Glomerular endothelial cell (primary cell): ENCODE measurements at regions not wholly inside any gene's neighbourhood (a gene's known extent, or its start where the extent isn't known, plus 50 kb on each side); places are given as distances from the start of the nearest gene placed in this dataset.

Experiments
- DNase-seq: peaks from one replicate; pipeline ENCODE4 v3.0.0-alpha.2; 2011; ENCODE audit warnings: low read depth, low spot score; ENCODE audit errors: extremely low read depth

DNA sequence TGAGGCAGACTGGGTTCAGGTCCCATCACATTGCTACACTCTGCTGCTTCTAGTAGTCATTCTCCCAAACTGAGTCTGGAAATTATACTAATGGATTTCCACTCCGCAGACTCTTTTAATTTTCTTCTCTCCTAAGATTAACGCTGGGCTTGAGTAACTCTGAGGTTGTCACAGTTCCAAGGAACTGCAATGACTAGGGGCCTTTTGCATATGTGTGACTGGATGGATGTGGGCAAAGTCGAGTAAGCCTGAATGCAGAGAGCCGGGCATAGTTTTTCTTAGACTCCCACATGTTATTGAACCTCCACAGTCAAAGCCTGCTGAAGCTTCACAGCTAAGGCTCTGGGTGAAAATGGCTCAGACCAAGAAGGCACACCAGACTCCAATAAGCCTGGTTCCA, 160.9 kb upstream of the PROX1 start:
- DNase-seq, result no peak

DNA sequence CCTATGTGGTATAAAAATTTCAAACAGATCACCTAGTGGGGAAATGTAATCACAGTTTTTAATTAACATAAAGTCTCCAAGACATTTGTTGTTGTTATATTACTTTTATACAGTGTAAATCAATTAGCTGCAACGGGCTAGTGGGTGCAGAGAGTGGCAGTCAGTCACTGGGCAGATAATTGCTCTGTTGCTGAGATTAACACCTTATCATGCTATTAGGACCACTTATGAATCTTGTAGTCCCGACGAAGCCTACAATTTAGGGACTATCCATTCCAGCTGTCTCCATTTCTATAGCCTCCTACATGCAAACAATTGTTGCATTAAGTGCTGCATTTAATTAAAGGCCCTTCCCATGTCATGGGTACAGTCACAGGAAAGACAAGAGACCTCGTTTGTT, 158.9 kb upstream of the PROX1 start:
- no peak for DNase-seq

DNA sequence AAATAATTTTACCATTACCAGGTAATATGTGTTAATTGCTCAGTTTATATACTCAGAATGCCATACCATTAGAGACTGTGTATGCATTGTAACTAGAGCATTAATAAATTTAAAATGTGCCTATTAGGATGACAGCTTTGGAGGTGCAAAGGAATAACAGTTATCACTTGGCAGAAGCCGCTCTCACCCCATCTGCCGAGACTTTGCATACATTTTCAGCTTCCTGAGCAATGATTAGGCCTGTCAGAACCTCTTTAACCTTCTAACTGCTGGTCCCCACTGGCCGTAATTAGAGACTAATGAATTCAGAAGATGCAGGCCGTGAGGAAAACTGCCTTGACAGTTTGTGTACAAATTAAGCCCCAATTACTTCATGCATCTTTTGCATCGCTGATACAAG, 158.0 kb upstream of the PROX1 start:
- DNase-seq, result no peak

DNA sequence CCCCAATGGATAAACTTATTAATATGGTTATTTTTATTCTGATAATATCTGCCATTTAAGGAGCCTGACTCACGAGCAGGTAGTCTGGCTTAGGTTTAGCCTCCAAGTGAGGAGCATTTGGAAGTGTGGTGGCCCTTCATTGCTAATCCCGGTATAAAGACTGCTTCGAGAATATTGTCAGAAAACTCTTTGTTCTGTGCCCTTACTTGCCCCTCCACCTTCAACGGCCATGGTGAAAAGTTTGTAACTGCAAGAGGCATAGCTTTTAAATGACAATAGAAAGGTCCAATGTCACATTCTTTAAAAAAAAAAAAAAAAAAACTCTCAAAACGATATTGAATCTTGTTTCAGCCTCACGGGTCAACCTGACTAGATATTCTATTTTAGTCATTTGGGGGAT, 157.4 kb upstream of the PROX1 start:
- DNase-seq, result no peak

DNA sequence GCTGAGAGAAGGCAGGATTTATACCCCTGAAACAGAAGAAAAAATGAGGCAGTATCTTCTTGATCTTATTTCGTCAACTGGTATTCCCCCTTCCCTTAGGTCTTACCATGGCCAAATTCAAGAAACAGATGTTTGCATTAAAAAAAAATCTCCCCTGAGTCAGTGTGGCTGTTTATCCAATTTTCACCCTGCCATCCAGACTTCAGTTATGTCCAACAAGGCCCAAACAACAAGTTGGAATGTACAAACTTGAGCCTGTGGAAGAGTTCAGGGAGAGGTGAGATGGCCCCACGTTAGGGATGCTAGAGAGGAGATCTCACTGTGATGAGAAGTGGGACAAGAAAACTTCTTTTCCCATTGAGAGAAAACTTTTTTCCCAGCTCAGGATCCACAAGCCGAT, 147.2 kb upstream of the PROX1 start:
- no peak for DNase-seq

DNA sequence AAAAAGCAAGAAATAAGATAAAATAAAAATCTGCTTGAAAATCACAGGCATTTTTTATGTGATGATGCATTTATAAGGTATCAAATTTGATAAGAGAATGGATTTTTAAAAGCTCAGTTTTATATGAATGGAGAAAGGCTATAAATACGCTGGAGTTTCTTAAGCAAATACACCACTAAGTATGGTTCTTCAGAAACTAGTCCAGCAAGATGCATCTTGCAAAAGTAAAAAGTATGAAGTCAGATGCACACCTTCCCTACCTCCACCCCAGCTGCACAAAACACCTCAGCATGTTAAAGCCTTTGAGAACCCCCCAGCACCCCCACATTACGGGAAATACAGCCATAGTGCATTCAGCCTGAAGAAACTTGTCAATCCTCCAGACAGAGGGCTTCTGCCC, 143.1 kb upstream of the PROX1 start:
- no peak for DNase-seq

DNA sequence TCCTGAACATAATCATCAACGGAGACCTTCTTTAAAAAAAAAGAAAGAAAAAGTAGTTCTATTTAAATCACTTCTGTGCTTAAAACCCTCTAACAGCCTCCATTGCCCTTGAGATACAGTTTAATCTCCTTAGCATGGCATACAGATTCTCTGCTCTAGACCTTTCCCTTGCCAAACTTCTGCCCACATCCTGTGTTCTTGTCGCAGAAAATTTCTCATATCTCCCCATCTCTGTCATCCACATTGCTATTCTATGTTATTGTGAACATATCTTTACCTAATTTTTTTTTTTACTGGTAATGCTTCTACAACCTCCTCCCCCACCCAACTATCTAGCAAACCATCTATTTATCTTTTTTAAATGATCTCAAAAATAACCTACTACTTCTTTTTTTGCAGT, 135.7 kb upstream of the PROX1 start:
- no peak for DNase-seq

DNA sequence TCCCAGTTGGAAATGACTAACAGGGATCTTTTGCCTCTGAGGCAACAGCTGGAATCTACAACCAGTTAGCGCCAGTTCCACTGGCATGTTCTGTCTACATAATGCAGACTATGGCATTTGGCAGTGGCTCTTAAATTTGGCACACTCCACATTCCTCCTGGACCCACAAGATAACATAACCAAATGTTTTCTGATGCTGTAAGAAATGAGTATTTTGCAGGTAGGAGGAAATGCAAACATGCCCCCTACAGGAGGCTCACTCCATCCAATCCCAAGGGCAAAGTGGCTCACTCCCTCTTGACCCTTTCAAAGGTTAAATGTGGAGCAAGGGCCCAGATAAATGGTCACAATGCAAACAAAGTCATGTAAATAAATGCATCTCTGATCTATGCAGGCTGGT, 129.2 kb upstream of the PROX1 start:
- DNase-seq, result no peak

DNA sequence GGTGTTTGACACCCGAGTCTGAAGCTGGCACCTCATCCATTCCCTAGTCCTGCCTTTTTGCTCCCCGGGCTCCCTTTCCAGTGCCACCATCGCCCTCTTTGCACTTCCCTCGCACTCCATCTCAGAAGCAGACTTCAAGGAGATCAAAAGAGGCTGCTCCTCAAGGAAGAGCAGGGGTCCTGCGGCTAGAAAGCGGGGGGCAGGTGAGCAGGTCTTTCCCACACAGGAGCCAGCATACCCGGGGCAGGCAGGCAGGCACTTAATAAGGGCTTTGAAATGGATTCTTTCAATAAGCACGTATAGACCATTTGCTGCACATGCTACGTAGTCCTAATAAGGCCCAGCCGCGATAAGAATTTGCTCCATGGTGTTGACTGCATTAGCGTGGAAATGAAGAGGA, 125.9 kb upstream of the PROX1 start:
- no peak for DNase-seq

DNA sequence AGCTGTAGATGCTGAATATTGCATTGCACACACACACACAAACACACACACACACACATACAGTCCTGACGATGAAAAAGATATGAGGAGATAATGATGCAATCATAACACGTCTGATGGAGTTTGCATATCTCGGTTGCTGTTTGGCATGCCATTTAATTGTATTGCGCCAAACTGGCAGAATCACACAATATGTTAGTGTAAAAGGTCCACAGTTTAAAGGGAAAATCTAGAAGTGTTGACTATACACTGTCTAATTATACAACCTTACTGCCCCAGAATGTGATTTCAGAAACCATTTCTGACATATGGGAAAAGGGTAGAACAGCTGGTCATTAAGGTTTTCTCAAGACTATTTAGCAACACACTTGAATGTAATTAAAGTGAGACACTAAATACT, 123.7 kb upstream of the PROX1 start:
- no peak for DNase-seq

DNA sequence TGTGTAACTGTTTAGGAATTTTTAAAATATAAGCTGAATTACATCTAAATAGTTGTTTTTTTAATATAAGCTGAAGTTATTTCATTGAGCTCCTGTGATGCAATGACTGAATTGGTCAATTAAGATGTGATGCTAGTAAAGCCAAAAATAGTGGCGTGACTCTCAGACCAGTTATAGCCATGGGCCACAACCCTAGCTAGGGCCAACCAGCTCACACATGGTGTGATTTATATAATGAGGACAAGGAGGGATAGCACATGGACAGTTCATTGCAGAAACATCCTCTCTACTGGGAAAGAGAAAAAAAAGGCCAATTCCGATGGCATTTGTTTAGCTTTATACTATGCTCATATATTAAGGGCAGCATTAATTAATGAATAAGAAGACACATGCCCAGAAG, 119.3 kb upstream of the PROX1 start:
- no peak for DNase-seq

DNA sequence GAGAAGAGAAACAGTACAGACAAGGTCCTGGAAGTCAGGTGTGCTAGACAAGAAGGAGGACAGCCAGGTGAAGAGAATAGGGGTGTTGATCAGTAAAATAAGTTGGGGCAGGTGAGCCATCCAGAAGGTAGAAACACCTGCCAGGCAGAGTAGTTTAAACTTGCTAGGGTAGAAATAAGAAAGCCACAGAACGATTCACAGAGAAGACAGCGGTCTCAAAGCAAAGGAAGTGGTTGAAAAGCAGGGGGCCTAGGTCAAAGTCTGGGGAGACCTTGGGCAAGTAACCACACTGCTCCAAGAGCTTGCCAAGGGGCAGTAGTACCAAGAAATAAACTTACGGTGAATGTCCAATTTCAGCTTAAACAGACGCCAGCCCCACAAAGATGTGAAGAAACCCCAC, 116.6 kb upstream of the PROX1 start:
- DNase-seq, result no peak

DNA sequence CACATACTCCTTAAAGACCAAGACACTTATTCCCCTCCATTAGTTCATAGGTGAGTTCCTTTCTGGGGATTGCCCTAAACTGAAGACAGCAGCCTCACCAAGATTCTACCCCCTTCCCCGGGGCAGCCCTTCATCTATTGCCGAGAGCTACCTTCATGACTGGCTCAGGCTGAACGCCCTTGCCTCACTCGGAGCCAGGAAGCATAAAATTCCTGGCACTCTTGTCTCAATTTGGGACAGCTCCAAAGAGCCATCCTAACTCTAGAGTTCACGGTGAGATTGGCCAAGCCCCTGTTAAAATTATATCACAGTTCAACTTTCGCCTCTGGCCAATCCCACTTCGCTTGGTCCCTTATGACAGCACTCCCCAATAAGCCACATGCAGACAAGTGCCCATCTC, 113.0 kb upstream of the PROX1 start:
- DNase-seq, result no peak

DNA sequence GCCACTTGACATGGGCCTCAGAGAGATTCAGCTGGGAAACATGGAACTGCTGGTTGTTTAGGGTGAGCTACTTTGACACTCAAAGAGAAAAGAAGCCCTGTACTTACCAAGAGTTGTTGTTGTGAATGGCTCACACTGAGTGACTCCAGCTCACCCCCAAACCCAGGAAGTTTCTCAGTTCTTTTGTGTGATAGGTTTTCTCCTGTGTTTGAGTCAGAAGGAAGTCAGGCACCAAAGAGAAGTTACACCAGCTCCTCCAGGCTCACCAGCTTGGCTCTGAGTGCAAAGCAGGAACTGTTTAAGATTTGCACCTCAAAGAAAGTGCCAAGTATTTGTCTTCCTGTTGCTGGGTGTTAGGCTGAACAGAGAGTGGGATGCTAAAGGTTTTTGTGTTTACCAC, 111.2 kb upstream of the PROX1 start:
- no peak for DNase-seq

DNA sequence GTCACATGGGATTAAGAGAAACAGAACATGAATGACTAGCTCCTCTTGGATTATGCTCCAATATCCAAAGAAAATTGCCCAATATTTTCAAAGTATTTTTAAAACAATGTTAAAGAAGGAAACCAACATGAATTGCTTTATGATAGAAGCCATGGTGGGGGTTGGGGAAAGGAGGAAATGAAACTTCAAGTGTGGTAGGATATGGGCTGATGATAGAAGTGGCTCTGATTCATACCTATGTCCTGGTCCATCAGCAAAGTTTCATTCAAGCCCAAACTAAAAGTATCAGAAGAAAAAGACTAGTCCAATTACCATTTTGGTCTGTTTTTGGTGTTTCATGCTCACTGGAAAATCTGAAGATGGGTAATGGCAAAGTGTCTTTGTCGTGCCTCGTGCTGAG, 104.2 kb upstream of the PROX1 start:
- DNase-seq, result no peak

DNA sequence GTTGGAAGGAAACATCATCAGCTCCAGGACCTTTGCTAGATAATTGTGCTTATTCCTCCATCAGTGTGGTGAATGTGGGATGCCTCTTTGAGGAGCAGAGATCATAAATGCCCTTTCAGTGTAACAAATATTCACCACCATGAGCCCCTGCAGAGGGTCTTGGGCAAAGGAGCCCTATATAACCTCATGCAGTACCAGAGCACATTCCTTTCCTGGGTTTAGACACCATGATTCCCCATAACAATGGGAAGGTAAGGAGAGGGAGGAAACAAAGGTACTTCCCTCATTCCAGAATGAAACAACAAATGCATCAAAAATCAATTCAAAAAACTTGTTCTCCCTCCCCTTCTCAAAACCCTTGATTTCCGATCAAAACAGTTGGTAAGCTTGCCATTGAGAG, 103.4 kb upstream of the PROX1 start:
- DNase-seq, result no peak

DNA sequence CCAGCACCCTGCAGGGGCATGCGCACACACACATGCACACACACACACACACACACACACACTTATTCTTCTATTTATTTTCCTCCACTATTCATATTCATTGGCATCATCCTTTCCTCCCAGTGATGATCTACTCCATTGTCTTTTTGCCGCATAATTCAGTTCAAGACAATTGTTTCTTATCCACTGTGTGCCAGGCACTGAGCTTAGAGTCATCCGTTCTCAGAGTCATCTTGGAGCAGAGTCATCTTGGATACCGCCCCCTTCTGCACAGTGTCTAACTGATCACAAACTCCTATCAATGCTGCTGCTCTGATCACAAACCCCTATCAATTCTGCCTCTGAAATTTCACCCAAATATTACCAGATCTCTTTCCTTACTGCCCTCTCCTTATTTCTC, 102.8 kb upstream of the PROX1 start:
- DNase-seq, result no peak

DNA sequence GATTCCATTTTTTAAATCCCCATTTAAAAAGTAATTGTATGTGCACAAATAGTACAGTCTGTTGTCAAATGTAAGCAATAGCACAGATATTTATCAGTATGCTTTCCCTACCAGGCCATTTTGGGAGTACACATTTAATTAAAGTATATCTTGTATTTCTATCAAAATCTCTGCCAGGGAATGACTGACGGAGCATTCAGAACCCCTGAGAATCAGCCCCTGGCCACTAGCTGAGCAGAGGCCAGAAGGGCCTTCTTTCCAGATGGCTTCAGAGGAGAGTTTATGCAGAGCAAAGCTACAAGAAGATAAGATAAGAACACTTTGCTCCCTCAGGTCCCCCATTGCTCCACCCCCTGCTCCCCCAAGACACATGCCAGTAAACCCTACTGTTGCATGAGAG, 99.9 kb upstream of the PROX1 start:
- DNase-seq, result no peak

DNA sequence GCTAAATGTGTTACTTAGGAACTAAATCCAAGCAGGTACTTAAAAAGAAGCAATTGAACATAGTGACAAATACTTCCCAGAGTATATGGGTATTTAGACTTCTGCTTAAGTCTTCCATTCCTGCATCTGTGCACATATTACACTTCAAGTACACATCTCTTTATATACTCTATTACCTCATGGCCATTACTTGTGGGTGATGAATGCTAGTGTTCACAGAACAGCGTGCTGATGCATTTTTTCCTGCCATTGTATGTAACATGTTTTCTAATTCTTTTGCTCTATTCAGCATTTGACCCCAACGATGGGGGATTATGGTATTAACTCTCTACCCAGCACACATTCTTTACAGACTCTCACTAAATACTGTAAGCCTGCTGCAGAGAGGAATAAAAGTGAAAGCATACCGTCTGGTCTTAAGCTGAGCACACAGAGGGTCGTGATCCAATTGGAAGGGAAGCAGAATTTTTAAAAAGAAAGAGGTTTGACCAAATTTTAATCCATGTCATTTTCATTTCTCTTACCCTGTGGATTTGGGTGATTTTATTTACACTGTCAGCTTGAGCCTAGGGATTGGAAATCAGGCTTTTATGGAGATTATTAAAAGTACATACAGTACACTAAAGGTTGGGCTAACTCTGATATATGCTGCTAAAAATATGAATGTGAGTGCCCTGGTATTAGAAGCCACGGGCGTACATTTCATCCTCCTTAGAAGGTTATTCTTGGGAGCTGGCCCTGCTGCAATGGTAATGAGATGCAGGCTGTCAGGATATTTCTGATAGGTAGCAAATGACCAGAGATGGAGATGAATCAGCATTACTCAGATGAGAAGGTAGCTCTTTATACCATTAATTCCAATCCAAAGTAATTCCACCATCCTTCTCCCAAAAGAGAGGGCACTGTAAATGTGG, 95.5 kb upstream of the PROX1 start:
- DNase-seq, result no peak

DNA sequence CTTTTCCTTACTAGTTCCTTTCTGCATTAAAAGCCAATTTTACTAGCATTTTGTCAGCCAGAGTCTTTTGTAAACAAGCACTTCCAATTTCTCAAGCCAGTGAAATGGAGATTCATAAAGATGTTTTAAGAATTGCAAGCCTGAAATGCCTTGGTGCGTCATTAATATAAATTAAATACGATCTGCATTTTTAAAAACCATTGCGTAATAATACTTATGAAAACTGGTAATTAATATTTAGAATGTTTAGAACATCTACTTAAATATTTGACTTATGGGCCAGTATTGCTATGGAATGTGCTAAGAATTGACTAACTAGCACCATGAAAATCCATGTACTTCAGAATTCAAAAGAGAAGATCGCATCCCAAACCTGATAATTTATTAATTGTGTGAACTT, 89.1 kb upstream of the PROX1 start:
- no peak for DNase-seq

DNA sequence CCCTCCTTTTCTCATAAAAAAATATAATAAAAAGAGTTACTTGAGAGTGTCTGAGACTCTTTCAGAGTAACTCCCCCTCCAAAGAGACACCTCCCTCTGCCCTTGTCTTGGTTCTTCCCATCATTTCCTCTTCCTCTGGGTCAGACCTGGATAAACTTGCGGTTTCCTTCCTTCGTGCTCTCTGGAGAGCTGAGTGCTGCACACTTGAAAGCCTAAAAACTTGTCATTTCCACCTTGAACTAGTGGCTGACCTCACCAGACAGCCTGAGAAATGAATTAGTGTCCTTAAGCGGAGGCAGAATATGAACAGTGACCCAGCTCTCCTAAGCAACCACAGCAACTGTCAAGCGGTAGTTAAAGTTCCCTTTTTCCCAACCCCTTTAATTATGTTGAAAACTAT, 88.4 kb upstream of the PROX1 start:
- DNase-seq, result no peak

DNA sequence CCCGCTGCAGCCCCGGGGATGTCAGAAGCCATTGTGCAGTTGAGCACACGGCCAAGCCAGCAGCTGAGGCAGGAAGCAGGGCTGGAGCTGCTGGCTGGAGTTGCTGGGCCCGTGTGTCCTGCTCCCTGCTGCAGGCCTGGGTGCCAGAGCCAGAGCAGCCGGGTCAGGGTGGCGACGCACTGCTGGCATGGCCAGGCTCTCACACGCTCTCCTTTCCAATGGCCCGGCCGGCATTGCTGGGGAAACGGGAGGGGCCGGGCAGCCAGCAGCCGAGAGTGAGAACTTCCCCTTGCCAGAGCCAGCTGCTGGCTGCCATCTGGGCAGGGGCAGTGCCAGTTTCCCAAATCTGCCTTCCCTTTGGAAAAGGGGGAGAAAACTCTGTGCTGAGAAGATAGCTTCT, 82.4 kb upstream of the PROX1 start:
- no peak for DNase-seq

DNA sequence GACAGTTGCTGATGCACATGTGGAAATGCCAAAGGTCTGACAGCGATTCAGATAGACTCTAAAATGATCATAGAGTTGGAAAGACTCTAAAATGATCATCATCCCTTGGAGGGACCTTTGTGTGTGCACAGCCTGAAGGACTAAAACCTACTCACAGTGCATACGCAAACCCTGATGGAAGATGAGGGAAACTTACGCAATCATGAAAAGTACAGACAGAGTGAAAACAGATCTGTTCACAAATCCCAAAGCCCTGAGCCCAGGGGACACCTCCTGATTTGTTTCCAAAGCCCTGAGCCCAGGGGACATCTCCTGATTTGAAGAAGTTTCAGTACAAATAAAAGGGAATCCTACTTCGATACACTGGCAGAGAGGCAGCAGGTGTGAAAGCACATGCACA, 79.3 kb upstream of the PROX1 start:
- no peak for DNase-seq
